ENCODE measurements at regions not wholly inside any gene's neighbourhood (a gene's known extent, or its start where the extent isn't known, plus 50 kb on each side); places are given as distances from the start of the nearest gene placed in this dataset.

DNA sequence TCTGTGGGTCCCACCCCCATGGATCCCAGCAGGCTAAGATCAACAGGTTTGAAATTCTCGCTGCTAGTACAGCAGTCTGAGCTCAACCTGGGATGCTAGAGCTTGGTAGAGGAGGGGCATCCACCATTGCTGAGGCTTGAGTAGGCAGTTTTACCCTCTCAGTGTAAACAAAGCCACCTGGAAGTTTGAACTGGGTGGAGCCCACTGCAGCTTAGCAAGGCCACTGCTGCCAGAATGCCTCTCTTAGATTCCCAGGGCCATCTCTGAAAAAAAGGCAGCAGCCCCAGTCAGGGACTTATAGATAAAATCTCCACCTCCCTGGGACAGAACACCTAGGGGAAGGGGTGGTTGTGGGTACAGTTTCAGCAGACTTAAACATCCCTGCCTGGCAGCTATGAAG lies 190.0 kb upstream of the CACNA2D1 start:
- H3K4me1 Mint-ChIP-seq (ENCODE audit: low read depth), result no peaks in the 10 kb centered on the region
- ChIA-PET CTCF (no interaction called here), POLR2A (no interaction called here)
- H3K27me3 Mint-ChIP-seq, result no peaks in the 10 kb centered on the region
- no peak for DNase-seq
- H3K4me3 Mint-ChIP-seq, result no peak overlapping the region
- H3K36me3 Mint-ChIP-seq (ENCODE audit: low read depth), result no peaks in the 10 kb centered on the region
- H3K9me3 Mint-ChIP-seq, result no peaks in the 10 kb centered on the region
- ATAC-seq, result no peak
- H3K27ac Mint-ChIP-seq, result no peak overlapping the region
- intact Hi-C loops (cut with micrococcal nuclease), result no loop called here
- TF ChIP-seq CTCF (IDR thresholded peaks at IDR 0.05), result no peak

- intact Hi-C loops (cut with micrococcal nuclease), result no loop called here
Measured at GRCh38 chr7:82631998-82632397, 188.4 kb upstream of the CACNA2D1 start.

GRCh38 chr7:82629583-82629982 lies 186.0 kb upstream of the CACNA2D1 start:
- no peak for TF ChIP-seq CTCF (IDR thresholded peaks at IDR 0.05)
- H3K4me1 Mint-ChIP-seq (ENCODE audit: low read depth), result no peaks in the 10 kb centered on the region
- ChIA-PET POLR2A (no interaction called here), CTCF (no interaction called here)
- H3K4me3 Mint-ChIP-seq, result no peak overlapping the region
- H3K27me3 Mint-ChIP-seq, result no peaks in the 10 kb centered on the region
- DNase-seq (no peak), ATAC-seq (no peak)
- no peak overlapping the region for H3K27ac Mint-ChIP-seq
- intact Hi-C loops (cut with micrococcal nuclease), result no loop called here
- H3K9me3 Mint-ChIP-seq, result no peaks in the 10 kb centered on the region
- H3K36me3 Mint-ChIP-seq (ENCODE audit: low read depth), result no peaks in the 10 kb centered on the region

More at GRCh38 chr7:82631998-82632397, 188.4 kb upstream of the CACNA2D1 start:
- Mint-ChIP-seq H3K4me1 (ENCODE audit: low read depth) (no peaks in the 10 kb centered on the region), H3K27me3 (no peaks in the 10 kb centered on the region), H3K27ac (no peak overlapping the region), H3K36me3 (ENCODE audit: low read depth) (no peaks in the 10 kb centered on the region), H3K4me3 (no peak overlapping the region), H3K9me3 (no peaks in the 10 kb centered on the region)
- ATAC-seq (no peak), DNase-seq (no peak)
- POLR2A ChIA-PET, result no interaction called here
- TF ChIP-seq CTCF (IDR thresholded peaks at IDR 0.05), result no peak
- CTCF ChIA-PET, result no interaction called here

DNA sequence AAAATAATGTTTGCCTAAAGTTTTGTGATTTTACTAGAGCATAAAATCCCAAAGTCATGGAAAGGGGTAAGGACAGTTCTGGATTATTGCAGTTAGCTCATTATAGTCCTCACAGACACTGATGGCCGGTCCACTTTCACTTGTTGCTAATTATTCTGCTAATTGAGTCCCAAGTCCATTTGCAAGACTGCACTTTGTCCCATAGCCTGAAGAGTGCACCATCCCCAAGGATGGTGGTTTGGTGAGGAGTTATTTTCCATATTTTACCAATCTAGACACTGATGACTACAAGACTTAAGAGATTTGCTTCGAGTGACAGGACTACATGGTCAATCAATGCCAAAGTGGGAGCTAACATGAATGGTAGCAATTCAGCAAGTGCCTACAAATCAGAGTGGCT lies 181.8 kb upstream of the CACNA2D1 start:
- Mint-ChIP-seq H3K4me3 (no peak overlapping the region), H3K36me3 (ENCODE audit: low read depth) (no peaks in the 10 kb centered on the region), H3K4me1 (ENCODE audit: low read depth) (no peaks in the 10 kb centered on the region), H3K27ac (no peak overlapping the region), H3K9me3 (no peaks in the 10 kb centered on the region), H3K27me3 (no peaks in the 10 kb centered on the region)
- DNase-seq, result no peak
- POLR2A ChIA-PET, result no interaction called here
- CTCF ChIA-PET, result interaction anchor here (1.5 kb wide), 1 partner anchor 104 kb away, joined by 3 read pairs; no protein-coding TSS in a partner anchor
- intact Hi-C loops (cut with micrococcal nuclease), result no loop called here
- TF ChIP-seq CTCF (IDR thresholded peaks at IDR 0.05), result no peak
- no peak for ATAC-seq

DNA sequence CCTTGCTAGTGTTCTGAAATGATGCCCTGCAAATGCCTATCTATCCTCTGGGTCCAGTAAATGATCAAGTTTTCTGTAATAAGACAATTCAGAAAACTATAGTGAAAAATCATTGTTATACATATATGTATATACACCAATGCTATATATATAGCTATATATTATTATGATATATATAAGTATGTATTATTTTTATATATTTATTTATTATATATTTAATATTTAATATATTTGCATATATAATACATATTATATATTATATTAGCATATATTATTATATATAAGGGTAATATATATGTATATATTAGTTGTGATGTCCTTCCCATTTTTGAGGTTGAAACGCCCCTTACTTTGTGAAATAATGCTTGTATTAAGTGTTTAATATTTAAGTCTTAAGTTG lies 181.4 kb upstream of the CACNA2D1 start:
- CTCF ChIA-PET, result interaction anchor here (1.5 kb wide), 2 partner anchors 20 to 104 kb away, joined by 3 to 5 read pairs; no protein-coding TSS in a partner anchor
- Mint-ChIP-seq H3K4me3 (no peak overlapping the region), H3K36me3 (ENCODE audit: low read depth) (no peaks in the 10 kb centered on the region), H3K27me3 (no peaks in the 10 kb centered on the region), H3K27ac (no peak overlapping the region), H3K4me1 (ENCODE audit: low read depth) (no peaks in the 10 kb centered on the region), H3K9me3 (no peaks in the 10 kb centered on the region)
- no peak for DNase-seq
- ATAC-seq, result no peak
- TF ChIP-seq CTCF (IDR thresholded peaks at IDR 0.05), result no peak
- intact Hi-C loops (cut with micrococcal nuclease), result no loop called here
- POLR2A ChIA-PET, result interaction anchor here (0.6 kb wide), 1 partner anchor 25 kb away, joined by 3 read pairs; no protein-coding TSS in a partner anchor
